Activated effector memory CD4-positive, alpha-beta T cell treated with anti-CD3 and anti-CD28 coated beads, Interleukin-2, amount 50 U/mL, for 16 hours (primary cell): ENCODE measurements at regions not wholly inside any gene's neighbourhood (a gene's known extent, or its start where the extent isn't known, plus 50 kb on each side); places are given as distances from the start of the nearest gene placed in this dataset.
"Not testable (repeated sequence)": the region's sequence is repeated elsewhere in the genome, so short reads cannot be mapped to it uniquely, and the experiment has no call there.

ENCODE experiments used
- DNase-seq: peaks from one replicate; pipeline ENCODE4 v3.0.0-alpha.2; 2020

DNA sequence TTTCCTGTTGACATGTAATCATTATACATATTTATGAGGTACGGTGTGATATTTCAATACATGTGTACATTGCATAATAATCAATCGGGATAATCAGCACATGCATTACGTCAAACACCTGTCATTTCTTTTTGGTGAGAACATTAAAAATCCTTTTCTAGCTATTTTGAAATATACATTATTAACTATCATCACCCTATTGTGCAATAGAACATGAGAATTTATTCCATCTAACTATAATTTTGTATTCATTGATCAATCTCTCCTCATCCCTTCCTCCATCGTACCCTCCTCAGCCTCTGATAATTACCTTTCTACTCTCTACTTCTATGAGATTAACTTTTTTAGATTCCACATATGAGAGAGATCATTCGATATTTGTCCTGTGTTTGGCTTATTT is 170.9 kb upstream of the GHR start:
- DNase-seq, result no peak

DNA sequence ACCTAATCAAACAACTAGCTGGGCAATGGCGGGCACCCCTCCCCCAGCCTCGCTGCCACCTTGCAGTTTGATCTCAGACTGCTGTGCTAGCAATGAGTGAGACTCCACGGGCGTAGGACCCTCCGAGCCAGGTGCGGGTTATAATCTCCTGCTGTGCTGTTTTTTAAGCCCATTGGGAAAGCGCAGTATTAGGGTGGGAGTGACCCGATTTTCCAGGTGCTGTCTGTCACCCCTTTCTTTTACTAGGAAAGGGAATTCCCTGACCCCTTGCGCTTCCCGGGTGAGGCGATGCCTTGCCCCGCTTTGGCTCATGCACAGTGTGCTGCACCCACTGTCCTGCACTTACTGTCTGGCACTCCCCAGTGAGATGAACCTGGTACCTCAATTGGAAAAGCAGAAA is 163.3 kb upstream of the GHR start:
- not testable (repeated sequence) for DNase-seq

DNA sequence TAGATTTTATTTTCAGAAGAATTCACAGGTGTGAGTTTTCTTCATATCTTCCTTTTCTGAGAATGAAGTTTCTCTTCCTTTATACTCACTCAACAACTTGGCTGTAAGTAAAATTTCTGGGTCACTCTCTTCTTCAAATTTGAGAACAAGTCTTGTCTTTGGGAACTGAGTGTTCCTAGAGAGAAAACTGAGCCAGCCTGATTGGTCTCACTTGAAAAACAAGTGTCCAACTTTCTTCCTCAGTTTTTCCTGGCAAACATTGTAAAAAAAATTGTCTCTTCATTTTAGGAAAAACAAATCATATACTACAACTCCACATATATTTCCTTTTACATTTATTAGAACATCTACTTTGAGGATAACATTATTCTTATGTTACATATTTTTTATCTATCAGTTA is 156.1 kb upstream of the GHR start:
- DNase-seq, result no peak

DNA sequence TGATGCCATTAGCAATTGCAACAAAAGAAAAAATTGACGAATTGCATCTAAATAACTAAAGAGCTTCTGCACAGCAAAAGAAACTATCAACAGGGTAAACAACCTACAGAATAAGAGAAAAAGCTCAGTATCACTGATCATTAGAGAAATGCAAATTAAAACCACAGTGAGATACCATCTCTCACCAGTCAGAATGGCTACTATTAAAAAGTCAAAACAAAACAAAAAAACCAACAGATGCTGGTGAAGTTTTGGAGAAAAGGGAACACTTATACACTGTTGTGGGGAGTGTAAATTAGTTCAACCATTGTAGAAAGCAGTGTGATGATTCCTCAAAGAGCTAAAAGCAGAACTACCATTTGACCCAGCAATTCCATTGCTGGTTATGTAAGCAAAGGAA is 155.1 kb upstream of the GHR start:
- DNase-seq, result not testable (repeated sequence)

DNA sequence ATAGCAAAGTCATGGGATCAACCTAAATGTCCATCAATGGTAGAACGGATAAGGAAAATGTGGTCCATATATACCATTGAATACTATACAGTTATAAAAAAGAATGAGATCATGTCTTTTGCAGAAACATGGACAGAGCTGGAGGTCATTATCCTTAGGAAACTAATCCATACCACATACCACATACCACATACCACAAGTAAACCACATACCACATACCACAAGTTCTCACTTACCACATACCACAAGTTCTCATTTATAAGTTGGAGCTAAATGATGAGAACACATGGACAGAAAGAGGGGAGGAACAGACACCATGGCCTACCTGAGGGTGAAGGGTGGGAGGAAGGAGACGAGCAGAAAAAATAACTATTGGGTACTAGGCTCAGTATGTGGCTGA is 154.6 kb upstream of the GHR start:
- DNase-seq, result no peak

DNA sequence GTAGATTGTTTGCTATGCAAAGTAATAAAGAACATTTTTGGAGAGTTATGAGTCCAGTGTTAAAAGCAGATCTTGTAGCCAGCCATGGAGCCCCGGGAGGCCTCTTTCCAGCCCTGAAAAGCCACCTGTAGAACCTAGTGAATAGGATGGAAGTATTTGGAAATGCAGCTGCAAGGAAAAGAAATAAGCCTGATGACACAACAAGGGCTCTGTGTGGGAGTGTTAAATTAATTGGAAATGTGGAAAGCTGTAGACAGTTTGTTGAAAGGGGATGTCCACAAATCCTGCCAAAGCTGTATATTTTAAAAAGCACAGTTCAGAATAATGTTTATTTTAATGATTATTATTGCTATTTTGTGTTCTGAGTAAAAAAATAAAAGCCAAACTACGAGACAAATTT is 152.5 kb upstream of the GHR start:
- no peak for DNase-seq

DNA sequence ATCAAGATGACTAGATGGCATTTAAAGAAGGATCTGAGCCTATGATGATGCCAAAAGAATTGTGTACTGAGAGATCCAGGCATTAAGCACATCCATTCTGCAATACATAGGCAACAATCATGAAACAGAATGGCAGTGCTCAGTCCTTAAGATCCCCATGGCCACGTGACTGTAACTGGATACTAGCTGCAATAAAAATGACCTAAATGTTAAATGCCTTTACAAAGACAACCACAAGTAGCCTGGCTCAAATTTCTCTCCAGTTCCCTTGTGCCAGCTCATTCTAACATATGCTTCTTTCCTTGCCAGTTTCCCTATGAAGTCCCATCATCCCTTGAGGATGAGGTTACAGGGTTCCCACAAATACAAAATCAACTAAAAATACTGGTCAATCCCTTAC is 148.3 kb upstream of the GHR start:
- DNase-seq, result no peak

DNA sequence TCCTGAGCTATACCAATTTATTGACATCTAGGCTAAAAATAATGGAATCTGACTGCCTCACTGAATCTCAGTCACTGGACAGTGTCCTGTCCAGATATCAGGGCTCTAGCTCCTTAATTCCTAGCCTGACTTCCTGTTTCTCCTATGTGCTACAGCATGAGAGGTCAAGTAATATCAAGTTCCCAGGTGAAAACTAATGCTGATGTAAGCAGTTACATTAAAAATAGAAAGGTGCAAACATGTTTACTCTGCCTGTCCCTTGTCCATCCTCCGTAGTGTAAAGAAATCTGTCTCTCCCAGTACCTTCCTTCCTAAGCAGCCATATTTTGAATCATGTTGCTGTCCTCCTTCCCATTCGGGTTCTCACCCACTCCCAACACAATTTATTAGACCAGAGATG is 145.9 kb upstream of the GHR start:
- no peak for DNase-seq

DNA sequence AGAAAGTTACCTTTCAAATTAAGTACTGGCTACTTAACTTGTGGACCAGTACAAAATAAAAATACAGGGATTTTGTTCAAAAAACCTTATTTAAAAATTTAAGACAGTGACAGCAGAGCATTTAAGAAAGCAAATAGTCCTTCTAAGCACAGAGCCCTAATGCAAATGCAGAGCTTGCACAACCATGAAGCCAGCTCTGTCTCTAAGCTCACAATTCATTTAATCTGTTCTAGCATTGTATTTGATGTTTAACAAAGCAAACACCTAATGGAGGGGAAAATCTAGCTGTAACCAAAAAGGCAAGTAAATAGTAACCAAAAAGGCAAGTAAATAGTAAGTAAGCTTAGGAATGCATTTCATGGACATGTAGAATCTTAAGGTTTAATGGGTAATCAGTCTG is 138.7 kb upstream of the GHR start:
- no peak for DNase-seq

DNA sequence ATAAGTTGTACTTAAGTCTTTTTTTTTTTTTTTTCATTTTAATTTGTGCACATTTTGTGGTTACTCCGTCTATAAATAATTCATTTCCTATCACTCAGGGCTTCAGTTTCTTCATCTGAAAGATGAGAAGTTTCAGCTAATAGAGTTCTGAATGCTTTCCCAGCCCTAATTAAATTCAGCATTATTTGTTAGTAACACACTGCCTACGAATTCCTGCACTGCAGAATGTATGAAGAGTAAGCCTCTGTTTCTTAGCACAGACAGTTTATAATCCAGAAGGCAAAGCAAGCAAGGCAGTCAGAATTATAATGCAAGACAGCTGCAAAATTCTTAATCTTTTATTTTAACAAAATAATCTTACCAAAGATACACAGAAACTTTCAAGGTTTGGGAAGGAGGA is 138.0 kb upstream of the GHR start:
- DNase-seq, result no peak

DNA sequence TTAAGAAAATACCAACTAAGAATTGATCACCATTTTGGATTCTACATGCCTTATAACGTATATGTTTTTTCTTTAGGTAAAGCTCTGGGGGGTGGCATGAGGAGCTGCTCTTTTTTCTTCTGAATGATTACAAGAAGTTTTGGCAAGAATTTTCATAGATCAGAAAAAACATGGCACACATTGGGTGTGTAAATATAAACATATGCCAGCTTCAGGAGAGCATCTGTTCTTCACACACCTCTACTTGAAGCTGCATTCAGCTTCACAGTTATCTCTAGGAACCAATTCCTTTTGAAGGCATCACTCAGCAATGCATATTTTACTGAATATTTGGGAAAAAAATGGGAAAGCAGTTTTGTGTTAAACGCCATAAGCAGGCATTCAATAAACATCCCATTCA is 122.7 kb upstream of the GHR start:
- DNase-seq, result no peak

DNA sequence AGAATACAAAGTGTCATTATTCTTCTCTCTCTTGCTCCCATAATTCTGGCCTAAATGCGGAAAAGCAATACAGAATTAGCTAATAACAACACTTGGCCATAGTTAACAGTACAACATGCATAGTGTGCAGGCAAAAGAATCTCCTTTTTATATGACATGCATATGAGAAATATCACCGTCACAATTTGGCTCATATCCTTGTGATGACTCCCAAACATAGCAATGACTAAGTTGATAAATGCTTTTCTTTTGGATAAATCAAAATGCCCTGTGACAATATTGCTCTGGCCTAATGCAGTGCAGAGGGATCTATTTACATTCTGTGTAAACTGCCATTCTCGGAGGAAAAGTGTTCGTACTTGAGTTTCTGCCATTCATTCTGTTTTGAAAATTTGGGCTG is 121.9 kb upstream of the GHR start:
- DNase-seq, result no peak

DNA sequence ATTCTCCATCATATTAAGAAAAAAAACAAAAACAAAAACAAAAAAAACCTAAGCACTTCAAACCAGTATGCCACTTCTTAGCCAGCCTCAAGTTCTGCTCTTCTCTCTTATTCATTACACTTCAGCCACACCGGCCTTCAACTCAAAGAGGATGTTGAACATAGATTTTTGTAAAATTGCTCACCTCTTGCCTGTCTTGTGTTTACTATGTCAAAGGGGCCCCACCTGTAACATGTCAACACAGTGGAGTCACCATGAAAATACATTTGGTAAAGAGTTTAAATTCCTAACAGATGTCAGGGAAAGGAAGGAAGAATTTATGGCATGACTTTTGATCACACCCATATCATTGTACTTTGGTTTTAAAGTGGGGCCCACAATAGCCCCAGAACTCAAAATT is 121.1 kb upstream of the GHR start:
- no peak for DNase-seq

DNA sequence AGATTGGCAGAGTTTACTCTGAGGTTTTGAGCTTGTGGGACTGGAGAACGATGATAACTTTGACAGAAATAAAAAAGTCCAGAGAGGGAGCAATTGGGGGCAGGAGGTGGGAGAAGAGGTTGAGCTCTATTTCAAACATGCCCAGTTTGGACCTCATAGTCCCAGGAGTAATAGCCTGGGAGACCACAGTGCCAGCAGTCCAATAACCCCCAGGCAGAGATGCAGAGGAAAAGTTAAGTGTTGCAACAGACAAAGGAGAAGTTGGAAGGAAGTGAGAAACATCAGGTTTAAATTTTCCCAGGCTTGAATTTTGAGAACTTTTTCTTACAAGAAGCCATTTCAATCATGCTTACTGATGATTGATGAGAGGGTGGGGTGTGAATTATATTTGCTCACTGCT is 117.0 kb upstream of the GHR start:
- no peak for DNase-seq

DNA sequence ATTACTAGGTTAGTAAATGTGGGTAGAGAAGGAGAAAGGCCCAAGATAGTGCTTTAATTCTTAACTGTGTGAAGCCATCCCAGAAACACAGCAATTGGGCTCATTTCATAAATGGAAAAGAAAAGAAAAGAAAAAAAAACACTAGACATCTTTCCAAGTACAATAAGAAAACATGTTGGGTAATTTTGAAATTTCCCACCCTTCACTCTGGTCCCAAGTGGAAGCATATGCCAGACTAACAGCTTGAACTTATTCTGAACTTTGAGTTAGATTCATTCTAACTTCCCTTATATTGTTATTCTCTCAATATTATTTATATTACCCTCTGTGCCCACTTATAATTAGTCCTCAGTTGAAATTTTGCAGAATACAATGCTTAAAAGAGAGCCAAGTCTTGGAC is 113.4 kb upstream of the GHR start:
- DNase-seq, result no peak

DNA sequence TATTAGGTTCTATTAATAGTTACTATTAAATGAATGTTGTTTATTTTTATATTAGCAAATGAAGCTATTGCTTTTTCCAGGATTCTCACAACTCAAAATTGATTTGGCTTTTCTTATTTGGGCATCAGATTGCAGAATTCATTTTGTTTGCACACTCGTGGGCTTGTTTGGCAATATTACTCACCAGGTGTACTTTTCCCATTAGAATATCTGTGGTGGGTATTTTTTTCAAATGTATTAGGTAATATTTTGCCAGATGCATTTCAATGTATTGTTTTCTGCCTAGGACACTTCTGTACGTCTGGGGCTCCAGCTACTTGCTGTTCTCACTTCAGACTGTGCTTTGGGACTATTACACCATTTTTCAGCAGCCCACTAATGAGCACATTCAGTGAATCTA is 108.0 kb upstream of the GHR start:
- DNase-seq, result no peak

DNA sequence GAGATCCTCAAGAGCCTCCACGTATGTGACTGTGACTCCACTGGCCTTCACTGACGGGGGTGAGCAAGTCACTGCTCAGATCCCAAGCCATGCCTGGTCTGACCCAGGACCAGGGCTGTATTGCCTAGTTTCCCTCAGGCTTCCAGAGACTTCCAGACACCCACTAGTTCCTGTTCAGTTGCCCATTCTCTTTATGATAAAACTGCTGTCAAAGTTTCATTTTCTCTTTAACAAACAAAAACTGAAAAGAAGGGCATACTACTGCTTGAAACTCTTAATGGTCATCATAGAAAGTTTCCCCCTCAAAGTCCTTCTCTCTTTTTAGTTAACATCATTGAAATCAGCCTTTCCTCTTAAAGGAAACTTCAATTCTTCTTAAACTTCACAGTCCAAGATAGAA is 105.7 kb upstream of the GHR start:
- no peak for DNase-seq

DNA sequence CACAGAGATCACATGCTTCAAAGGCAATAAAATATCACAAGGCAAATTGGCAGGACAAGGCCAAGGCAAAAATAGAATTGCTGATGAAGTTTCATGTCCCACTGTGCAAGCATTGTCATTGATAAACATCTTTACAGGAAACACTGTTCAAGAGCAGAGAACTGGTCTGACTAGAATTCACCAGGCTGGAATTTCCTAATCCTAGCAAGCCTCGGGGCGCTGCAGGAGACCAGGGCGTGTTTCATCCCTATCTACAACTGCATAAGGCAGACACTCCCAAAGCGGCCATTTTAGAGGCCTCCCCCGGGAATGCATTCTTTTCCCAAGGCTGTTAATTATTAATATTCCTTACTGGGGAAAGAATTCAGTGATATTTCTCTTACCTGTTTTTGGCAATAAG is 103.7 kb upstream of the GHR start:
- not testable (repeated sequence) for DNase-seq

DNA sequence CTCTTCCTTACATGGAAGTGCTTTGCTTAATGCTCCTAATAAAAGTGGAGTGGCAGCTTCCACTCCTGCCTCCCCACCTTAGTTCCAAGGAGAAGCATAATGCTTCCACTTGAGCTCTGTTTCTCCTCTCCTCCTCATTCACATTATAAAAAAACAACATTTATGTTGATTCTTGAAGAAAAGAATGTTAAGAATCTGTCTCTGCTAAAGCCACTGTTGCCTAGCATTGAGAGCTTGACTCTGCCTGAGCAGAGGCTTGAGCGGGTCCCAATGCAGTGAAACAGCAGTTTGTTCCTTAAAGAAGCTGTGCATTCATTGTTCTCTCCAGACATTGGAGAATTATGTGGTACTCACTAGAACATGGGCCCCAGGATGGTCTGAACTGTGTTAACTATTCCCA is 101.5 kb upstream of the GHR start:
- DNase-seq, result no peak

DNA sequence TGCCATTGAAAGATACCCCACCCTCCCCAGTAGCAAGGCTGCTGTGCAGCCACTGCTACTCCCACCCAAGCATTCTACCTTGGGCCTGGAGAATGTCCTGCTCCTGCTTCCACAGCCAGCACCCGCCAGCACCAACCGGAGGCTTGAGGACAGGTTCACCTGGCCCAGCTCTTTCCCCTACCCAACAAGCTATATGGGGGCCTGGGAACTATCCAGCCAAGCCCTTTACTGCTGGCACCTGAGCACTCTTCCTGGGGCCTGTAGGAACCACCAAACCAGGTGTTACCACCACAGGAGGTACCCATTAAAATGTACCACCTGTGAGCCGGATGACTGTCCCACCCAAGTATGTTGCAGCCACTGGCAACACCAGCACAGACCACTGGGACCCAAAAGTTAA is 86.1 kb upstream of the GHR start:
- no peak for DNase-seq

DNA sequence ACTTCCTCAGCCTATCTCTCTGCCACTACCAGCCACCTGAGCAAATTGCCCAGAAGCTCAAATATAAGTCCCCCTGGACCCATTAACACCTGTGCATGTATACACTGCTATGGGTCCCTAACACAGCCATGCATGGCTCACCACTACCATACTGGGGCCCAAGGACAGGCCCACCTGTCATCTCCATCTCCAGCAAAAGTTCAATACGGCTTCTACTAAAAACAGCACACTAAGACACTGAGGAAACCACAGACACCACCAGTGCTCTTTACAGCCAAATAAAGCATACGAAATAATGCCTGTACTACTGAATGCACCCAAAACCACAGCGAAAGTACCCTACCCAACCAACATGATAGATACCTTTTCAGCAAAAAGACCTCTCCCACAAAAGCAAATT is 85.6 kb upstream of the GHR start:
- DNase-seq, result no peak

DNA sequence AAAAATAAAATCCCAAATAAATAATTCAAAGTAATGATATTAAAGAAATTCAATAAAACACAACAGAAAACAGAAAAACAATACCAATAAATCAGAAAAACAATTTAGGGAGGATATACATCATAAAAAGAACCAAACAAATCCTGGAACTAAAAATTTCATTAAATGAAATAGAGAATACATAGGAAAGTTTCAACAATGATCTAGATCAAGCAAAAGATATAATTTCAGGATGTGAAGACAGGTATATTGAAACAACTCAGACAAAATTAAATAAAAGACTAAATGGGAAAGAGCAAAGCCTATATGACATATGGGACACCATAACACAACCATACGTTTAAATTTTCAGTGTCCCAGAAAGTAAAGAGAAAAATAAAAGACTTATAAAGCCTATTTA is 85.1 kb upstream of the GHR start:
- no peak for DNase-seq

DNA sequence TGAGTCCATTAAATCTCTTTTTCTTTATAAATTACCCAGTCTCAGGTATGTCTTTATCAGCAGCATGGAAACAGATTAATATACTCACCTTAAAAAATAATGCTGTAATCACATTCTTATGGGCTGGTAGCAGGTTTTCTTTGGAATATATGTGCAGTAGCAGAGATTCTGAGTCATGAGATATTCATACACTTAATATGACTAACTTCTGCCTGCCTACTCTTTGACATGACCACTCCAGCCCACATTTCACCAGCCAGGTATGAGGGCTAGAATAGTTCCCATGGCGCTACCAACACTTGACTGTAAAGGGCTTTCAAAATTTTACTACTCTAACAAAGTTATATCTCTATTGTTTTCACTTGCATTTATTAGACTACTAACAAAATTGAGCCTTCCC is 74.1 kb upstream of the GHR start:
- no peak for DNase-seq

DNA sequence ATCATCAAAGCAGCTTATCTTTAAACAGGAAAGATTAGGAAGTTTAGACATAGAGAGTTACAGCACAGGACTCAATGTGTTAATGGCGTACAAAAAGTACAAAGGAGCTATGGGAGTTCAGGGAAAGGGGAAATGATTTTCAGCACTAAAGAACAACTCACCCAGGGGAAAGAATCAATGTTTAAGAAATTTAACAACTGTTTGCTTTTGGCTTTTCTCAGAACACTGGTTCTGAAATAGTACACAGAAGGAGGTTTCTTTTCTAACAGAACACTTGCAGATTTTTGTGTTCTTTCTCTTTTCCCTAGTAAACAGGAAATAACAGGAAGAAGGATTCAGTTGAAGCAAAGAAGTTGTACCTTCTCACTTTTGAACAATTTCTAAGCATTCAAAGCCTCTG is 71.3 kb upstream of the GHR start:
- no peak for DNase-seq

DNA sequence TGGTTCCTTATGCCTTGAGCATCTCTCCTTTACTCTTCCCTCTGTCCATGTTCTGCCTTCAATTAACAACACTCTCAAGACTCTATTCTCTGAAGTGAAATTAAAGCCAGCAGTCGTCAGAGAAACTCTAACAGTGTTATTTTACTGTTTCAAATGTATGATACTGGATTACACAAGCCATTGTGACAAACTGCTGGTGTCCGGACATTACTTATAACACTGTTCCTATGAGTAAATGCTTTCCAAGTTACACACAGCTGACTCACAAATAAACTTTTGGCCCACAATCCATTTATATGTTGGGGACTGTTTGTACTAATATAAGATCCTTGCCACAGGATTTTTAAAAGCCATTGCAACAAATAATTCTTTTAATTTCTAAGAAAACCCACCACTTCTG is 63.2 kb upstream of the GHR start:
- no peak for DNase-seq

DNA sequence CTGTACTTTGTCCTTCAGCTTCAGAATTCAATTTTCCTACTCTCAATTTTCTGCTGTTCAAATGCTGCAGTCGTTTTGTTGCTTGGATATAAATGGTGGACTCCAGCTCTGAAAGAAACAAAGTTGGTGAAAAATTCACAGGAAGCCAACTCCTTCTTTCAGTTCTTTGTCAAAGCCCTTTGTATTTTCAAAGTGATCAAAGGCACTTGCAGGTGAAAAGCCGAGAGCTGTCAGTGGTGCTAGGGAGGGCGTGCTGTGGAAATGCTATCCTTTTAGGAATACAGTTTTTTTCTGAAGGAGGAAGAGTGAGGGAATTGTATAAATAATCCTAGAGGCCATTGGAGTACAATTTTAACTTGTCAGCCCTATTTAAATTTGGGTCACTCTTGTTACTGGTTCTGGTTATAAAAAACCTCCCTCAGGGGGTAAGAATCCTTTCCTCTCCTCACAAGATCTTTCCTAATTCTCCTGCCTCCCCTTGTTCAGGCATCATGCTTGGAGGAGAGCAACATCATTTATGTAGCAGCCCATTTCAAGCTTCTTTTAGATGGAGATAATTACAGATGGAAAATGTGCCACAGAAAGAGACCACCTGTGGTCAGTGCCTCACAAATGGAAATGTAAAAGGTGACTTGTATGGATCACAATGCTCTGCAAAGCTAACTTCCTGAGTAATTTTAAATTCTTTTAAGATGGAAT is 62.5 kb upstream of the GHR start:
- DNase-seq, result no peak
